ENCODE measurements at regions not wholly inside any gene's neighbourhood (a gene's known extent, or its start where the extent isn't known, plus 50 kb on each side); places are given as distances from the start of the nearest gene placed in this dataset.

- no peak for TF ChIP-seq CTCF (IDR thresholded peaks at IDR 0.05; ENCODE audit: control extremely low read depth in 1 of 3, insufficient read depth in 1 of 3, low read depth in 1 of 3, low read length in 3 of 3)
- TF ChIP-seq RAD21 (IDR thresholded peaks at IDR 0.05 in 1 of 2, conservative IDR thresholded peaks at IDR 0.05 in 1 of 2; ENCODE audit: low read depth in 2 of 2, low read length in 2 of 2): no peak
- TF ChIP-seq EZH2 (IDR thresholded peaks at IDR 0.05; ENCODE audit: low read depth, low read length, severe bottlenecking): no peak
- TF ChIP-seq RFX5 (IDR thresholded peaks at IDR 0.05; ENCODE audit: borderline replicate concordance, low read depth, low read length): no peak
- no peak for TF ChIP-seq MAFK (IDR thresholded peaks at IDR 0.05; ENCODE audit: low read depth, low read length)
- TF ChIP-seq HDAC2 (IDR thresholded peaks at IDR 0.05; ENCODE audit: borderline replicate concordance in 1 of 2, low read depth in 2 of 2, low read length in 2 of 2): no peak
- no peak for TF ChIP-seq SIRT6 (IDR thresholded peaks at IDR 0.05; ENCODE audit: low read length)
- no peak for TF ChIP-seq EP300 (IDR thresholded peaks at IDR 0.05; ENCODE audit: borderline replicate concordance in 1 of 2, low read depth in 2 of 2, low read length in 2 of 2)
- TF ChIP-seq CBX5 (IDR thresholded peaks at IDR 0.05; ENCODE audit: low read depth, low read length): no peak
- no peak for TF ChIP-seq KDM5A (IDR thresholded peaks at IDR 0.05; ENCODE audit: low read length)
- TF ChIP-seq GABPA (IDR thresholded peaks at IDR 0.05; ENCODE audit: borderline replicate concordance, insufficient read depth, low read length): no peak
- TF ChIP-seq POLR2A (IDR thresholded peaks at IDR 0.05; ENCODE audit: control extremely low read depth in 1 of 2, low read depth in 2 of 2, low read length in 2 of 2): no peak
Measured at GRCh38 chr15:46735115-46735514, 982.2 kb upstream of the SEMA6D start.

Data from H1 (cell line).